Activated naive CD8-positive, alpha-beta T cell treated with anti-CD3 and anti-CD28 coated beads, Interleukin-2, amount 50 U/mL, for 24 hours (primary cell): ENCODE measurements at regions not wholly inside any gene's neighbourhood (a gene's known extent, or its start where the extent isn't known, plus 50 kb on each side); places are given as distances from the start of the nearest gene placed in this dataset.
"Not testable (repeated sequence)": the region's sequence is repeated elsewhere in the genome, so short reads cannot be mapped to it uniquely, and the experiment has no call there.

ENCODE experiments used
- ATAC-seq: fragments of 150-1000 bp; cut with Tn5 transposase; one replicate; pipeline ENCODE4 v1.10.0; 2021
- DNase-seq: peaks from one replicate; pipeline ENCODE4 v3.0.0; 2021
- H3K27ac Mint-ChIP-seq: one replicate; pipeline ENCODE4 v1.8.0; 2021; ENCODE audit warnings: mild to moderate bottlenecking, mixed read lengths
- H3K27me3 Mint-ChIP-seq: one replicate; pipeline ENCODE4 v1.8.0; 2021; ENCODE audit warnings: mixed read lengths
- H3K36me3 Mint-ChIP-seq: one replicate; pipeline ENCODE4 v1.8.0; 2021; ENCODE audit warnings: low read depth, mixed read lengths
- H3K4me1 Mint-ChIP-seq: one replicate; pipeline ENCODE4 v1.8.0; 2021; ENCODE audit warnings: mixed read lengths
- H3K4me3 Mint-ChIP-seq: one replicate; pipeline ENCODE4 v1.8.0; 2021; ENCODE audit warnings: mild to moderate bottlenecking, moderate library complexity, mixed read lengths
- H3K9me3 Mint-ChIP-seq: one replicate; pipeline ENCODE4 v1.8.0; 2021; ENCODE audit warnings: mixed read lengths

- Mint-ChIP-seq H3K27me3 (peaks cover 3% of the 10 kb centered on the region), H3K9me3 (no peaks in the 10 kb centered on the region), H3K4me3 (no peak overlapping the region), H3K27ac (no peak overlapping the region), H3K4me1 (no peaks in the 10 kb centered on the region), H3K36me3 (no peaks in the 10 kb centered on the region)
- DNase-seq: no peak
- ATAC-seq: no peak
Observed at GRCh38 chr10:28479425-28479865, 53.5 kb upstream of the WAC start.

GRCh38 chr10:28479927-28480627 lies 52.8 kb upstream of the WAC start:
- no peaks in the 10 kb centered on the region for H3K4me1 Mint-ChIP-seq
- peaks cover 3% of the 10 kb centered on the region for H3K27me3 Mint-ChIP-seq
- no peaks in the 10 kb centered on the region for H3K9me3 Mint-ChIP-seq
- ATAC-seq (no peak), DNase-seq (no peak)
- H3K27ac Mint-ChIP-seq: no peak overlapping the region
- H3K36me3 Mint-ChIP-seq: no peaks in the 10 kb centered on the region
- H3K4me3 Mint-ChIP-seq: no peak overlapping the region

- no peak overlapping the region for H3K27ac Mint-ChIP-seq
- no peaks in the 10 kb centered on the region for H3K4me1 Mint-ChIP-seq
- ATAC-seq: no peak
- H3K36me3 Mint-ChIP-seq: no peaks in the 10 kb centered on the region
- H3K9me3 Mint-ChIP-seq: no peaks in the 10 kb centered on the region
- no peak overlapping the region for H3K4me3 Mint-ChIP-seq
- H3K27me3 Mint-ChIP-seq: peaks cover 3% of the 10 kb centered on the region
- DNase-seq: no peak
Observed at GRCh38 chr10:28480628-28480965, 52.3 kb upstream of the WAC start.

GRCh38 chr10:28481346-28481745 lies 51.6 kb upstream of the WAC start:
- H3K27me3 Mint-ChIP-seq, H3K27ac Mint-ChIP-seq, H3K9me3 Mint-ChIP-seq, ATAC-seq, DNase-seq, H3K36me3 Mint-ChIP-seq, H3K4me1 Mint-ChIP-seq, H3K4me3 Mint-ChIP-seq: not testable (repeated sequence)

- no peaks in the 10 kb centered on the region for H3K27me3 Mint-ChIP-seq
- no peaks in the 10 kb centered on the region for H3K36me3 Mint-ChIP-seq
- no peaks in the 10 kb centered on the region for H3K4me1 Mint-ChIP-seq
Observed at GRCh38 chr10:28481968-28482367, 51.0 kb upstream of the WAC start.

More at GRCh38 chr10:28481968-28482367, 51.0 kb upstream of the WAC start:
- ATAC-seq: no peak
- Mint-ChIP-seq H3K9me3 (no peaks in the 10 kb centered on the region), H3K4me3 (no peak overlapping the region), H3K27ac (no peak overlapping the region)
- no peak for DNase-seq
